ENCODE measurements at regions not wholly inside any gene's neighbourhood (a gene's known extent, or its start where the extent isn't known, plus 50 kb on each side); places are given as distances from the start of the nearest gene placed in this dataset.

DNA sequence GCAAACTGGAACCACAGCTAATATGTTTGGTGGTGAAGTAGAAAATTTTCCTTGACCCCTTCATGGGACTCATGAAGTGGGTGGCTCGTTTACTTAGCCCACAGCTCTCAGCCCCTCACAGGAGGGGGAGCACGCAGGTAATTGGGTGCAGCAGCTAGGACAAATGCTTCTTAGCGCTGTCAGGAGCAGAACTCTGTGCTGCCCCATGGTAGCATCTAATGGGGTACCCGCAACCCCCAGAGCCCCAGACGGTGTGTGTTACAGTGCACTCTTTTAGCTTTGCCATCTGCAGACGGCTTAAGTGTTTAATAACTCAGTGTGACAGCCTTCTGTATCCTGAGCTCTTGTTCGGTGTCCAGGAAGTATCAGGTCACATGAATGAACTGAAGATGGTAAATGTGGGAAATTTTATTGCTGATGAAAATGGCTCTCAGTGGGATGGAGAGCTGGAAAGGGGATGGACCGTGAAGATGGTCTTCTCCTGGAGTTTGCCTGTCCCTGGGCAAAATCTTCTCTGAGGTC lies 189.6 kb upstream of the ZRANB2 start:
- DNase-seq (ENCODE audit: extremely low spot score) = no peak
- ChIA-PET POLR2A (no interaction called here), CTCF (interaction anchor here (1.0 to 1.5 kb wide), 2 partner anchors 14 to 48 kb away, joined by 3 read pairs; no protein-coding TSS in a partner anchor)
- TF ChIP-seq, protein P1, sequence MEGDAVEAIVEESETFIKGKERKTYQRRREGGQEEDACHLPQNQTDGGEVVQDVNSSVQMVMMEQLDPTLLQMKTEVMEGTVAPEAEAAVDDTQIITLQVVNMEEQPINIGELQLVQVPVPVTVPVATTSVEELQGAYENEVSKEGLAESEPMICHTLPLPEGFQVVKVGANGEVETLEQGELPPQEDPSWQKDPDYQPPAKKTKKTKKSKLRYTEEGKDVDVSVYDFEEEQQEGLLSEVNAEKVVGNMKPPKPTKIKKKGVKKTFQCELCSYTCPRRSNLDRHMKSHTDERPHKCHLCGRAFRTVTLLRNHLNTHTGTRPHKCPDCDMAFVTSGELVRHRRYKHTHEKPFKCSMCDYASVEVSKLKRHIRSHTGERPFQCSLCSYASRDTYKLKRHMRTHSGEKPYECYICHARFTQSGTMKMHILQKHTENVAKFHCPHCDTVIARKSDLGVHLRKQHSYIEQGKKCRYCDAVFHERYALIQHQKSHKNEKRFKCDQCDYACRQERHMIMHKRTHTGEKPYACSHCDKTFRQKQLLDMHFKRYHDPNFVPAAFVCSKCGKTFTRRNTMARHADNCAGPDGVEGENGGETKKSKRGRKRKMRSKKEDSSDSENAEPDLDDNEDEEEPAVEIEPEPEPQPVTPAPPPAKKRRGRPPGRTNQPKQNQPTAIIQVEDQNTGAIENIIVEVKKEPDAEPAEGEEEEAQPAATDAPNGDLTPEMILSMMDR (IDR thresholded peaks at IDR 0.05; ENCODE audit: control extremely low read depth, extremely low read depth, low read depth, missing control alignments) = no peak

DNA sequence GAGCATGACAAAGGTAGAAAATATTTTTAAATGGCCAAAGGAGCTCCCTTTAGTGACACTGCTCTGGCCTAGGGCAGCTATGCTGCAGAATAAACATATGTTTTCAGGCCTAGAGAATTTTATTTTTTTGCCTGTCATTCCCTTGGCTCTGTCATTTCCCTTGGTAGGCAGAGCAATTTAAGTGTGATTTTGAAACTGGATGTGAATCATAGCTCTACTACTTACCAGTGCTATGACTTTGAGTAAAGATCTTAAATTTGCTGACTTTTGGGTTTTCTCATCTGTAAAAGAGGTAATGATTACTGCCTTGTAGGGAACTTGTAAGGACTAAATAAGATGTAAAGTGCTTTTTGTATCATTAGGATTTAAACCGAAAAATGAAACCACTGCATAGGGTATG lies 189.0 kb upstream of the ZRANB2 start:
- POLR2A ChIA-PET = no interaction called here
- CTCF ChIA-PET = interaction anchor here (1.5 kb wide), 1 partner anchor 14 kb away, joined by 3 read pairs; no protein-coding TSS in a partner anchor
- DNase-seq (ENCODE audit: extremely low spot score) = no peak
- TF ChIP-seq, protein P1 (IDR thresholded peaks at IDR 0.05; ENCODE audit: control extremely low read depth, extremely low read depth, low read depth, missing control alignments) = no peak

DNA sequence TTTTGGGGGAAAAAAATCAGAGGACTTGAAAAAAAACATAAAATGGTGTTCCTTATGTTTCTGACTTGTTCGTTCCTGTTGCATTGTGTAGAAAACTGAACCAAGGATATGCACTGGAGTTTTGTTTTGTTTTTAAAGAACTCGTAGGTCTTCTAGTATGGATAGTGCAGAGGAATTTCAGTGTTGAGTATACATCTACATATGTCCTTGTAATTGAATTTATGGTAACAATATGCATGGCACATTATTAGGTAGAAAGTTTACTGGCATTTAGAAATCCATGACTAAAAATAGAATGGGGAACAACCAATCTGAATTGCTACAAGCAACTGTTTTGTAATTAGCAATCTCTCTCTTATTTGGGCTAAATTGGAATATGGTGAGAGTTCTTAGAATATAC lies 188.3 kb upstream of the ZRANB2 start:
- CTCF ChIA-PET = interaction anchor here (1.5 kb wide), 1 partner anchor 13 kb away, joined by 3 read pairs; no protein-coding TSS in a partner anchor
- no peak for DNase-seq (ENCODE audit: extremely low spot score)
- POLR2A ChIA-PET = no interaction called here
- TF ChIP-seq, protein P1 (IDR thresholded peaks at IDR 0.05; ENCODE audit: control extremely low read depth, extremely low read depth, low read depth, missing control alignments) = no peak

DNA sequence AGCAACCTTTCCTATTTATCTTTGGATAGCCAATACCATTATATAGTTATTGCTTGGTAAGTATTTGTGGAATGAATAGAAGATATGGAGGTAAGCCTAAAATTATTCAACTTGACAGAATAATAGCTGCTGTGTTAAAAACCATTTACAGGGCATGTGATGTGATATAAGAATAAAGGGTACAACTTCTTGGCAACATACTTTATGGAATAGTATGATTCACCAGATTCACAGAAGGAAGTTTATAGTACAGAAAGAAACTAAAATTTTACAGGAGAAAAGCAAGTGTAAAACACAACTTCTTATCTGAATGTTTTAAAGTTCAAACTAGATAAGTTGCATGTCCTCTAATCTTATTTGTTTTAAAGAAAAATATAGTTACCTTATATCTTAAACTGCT lies 186.4 kb upstream of the ZRANB2 start:
- ChIA-PET CTCF (interaction anchor here (1.5 to 1.7 kb wide), 2 partner anchors 12 to 28 kb away, joined by 3 to 4 read pairs; no protein-coding TSS in a partner anchor), POLR2A (no interaction called here)
- no peak for DNase-seq (ENCODE audit: extremely low spot score)
- TF ChIP-seq, protein P1 (IDR thresholded peaks at IDR 0.05; ENCODE audit: control extremely low read depth, extremely low read depth, low read depth, missing control alignments) = no peak

DNA sequence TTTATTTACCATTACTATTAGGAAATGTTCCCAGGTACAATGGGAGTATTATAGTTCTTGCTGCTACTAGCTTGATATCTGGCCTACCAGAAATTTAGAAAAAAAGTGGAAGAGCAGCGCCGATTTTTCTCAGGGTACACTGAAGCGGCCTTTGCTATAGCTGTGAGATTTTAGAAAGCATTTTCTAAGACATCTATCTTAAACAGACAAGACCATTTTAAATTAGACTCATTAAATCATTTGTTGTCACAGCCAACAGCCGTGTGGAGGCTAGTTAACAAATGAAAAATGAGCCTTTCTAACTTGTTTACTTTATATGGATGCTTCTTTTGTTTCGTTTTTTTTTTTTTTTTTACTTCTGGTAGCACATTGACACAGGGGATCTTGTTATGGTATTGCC lies 183.2 kb upstream of the ZRANB2 start:
- POLR2A ChIA-PET = no interaction called here
- CTCF ChIA-PET = interaction anchor here (1.2 to 2.3 kb wide), 2 partner anchors 9 to 36 kb away, joined by 3 to 8 read pairs; no protein-coding TSS in a partner anchor
- TF ChIP-seq, protein P1 (IDR thresholded peaks at IDR 0.05; ENCODE audit: control extremely low read depth, extremely low read depth, low read depth, missing control alignments) = no peak
- no peak for DNase-seq (ENCODE audit: extremely low spot score)

DNA sequence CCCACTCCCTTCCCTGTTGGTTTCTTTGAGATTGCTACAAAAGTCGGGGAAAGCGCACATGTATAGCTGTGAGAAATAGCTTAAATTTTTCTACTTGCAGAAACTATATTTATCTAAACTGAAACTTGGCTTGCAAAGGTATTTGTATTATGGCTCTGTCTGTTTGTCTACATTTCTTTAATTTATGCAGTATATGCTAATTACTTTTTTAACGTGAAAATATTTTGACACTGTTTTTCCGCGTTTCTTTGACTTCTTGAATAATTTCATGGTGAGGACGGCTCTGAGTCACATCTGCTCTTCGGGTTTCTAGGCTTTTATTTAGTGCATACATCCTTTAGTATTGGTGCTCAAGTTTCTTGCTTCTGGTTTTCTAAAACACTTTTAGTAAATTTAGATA lies 182.1 kb upstream of the ZRANB2 start:
- no peak for DNase-seq (ENCODE audit: extremely low spot score)
- POLR2A ChIA-PET = no interaction called here
- CTCF ChIA-PET = interaction anchor here (2.3 kb wide), 1 partner anchor 10 kb away, joined by 8 read pairs; no protein-coding TSS in a partner anchor
- TF ChIP-seq, protein P1 (IDR thresholded peaks at IDR 0.05; ENCODE audit: control extremely low read depth, extremely low read depth, low read depth, missing control alignments) = no peak

Data from GM10248 (cell line).